AG20443 (cell line): ENCODE measurements at regions not wholly inside any gene's neighbourhood (a gene's known extent, or its start where the extent isn't known, plus 50 kb on each side); places are given as distances from the start of the nearest gene placed in this dataset.
A peak's percentile ranks its signal among the peaks of the same experiment; 100 is the strongest.
"Not testable (repeated sequence)": the region's sequence is repeated elsewhere in the genome, so short reads cannot be mapped to it uniquely, and the experiment has no call there.

Experiments used
- DNase-seq: peaks from one replicate; pipeline ENCODE4 v3.0.0; 2012; ENCODE audit warnings: low spot score, mixed read lengths

- no peak for DNase-seq
Observed at GRCh38 chr3:72178463-72179106, 393.6 kb upstream of the PROK2 start.

GRCh38 chr3:72177075-72178050, 392.4 kb upstream of the PROK2 start:
- DNase-seq = peak; percentile 73

- no peak for DNase-seq
Observed at GRCh38 chr3:72176537-72177041, 391.6 kb upstream of the PROK2 start.

GRCh38 chr3:72175296-72175858, 390.4 kb upstream of the PROK2 start:
- DNase-seq = no peak

- DNase-seq = no peak
Observed at GRCh38 chr3:72174890-72175289, 389.9 kb upstream of the PROK2 start.

- DNase-seq = no peak
Observed at GRCh38 chr3:72174040-72174439, 389.1 kb upstream of the PROK2 start.

- peak; percentile 15 for DNase-seq
Observed at GRCh38 chr3:72171946-72172345, 387.0 kb upstream of the PROK2 start.

- DNase-seq = peak; percentile 71
Observed at GRCh38 chr3:72171463-72171881, 386.5 kb upstream of the PROK2 start.

- no peak for DNase-seq
Observed at GRCh38 chr3:72169561-72170472, 384.9 kb upstream of the PROK2 start.

- no peak for DNase-seq
Observed at GRCh38 chr3:72169120-72169519, 384.2 kb upstream of the PROK2 start.

GRCh38 chr3:72165808-72166207, 380.9 kb upstream of the PROK2 start:
- no peak for DNase-seq

- DNase-seq = peak; percentile 29
Observed at GRCh38 chr3:72165317-72165716, 380.4 kb upstream of the PROK2 start.

GRCh38 chr3:72164635-72164978, 379.7 kb upstream of the PROK2 start:
- DNase-seq = no peak

GRCh38 chr3:72163809-72164634, 379.1 kb upstream of the PROK2 start:
- no peak for DNase-seq

GRCh38 chr3:72162649-72163184, 377.8 kb upstream of the PROK2 start:
- DNase-seq = no peak

- DNase-seq = peak; percentile 16
Observed at GRCh38 chr3:72161881-72162595, 377.1 kb upstream of the PROK2 start.

GRCh38 chr3:72161285-72161684, 376.3 kb upstream of the PROK2 start:
- DNase-seq = not testable (repeated sequence)

- no peak for DNase-seq
Observed at GRCh38 chr3:72160351-72160750, 375.4 kb upstream of the PROK2 start.

- DNase-seq = no peak
Observed at GRCh38 chr3:72159487-72159886, 374.5 kb upstream of the PROK2 start.
